ENCODE measurements at regions not wholly inside any gene's neighbourhood (a gene's known extent, or its start where the extent isn't known, plus 50 kb on each side); places are given as distances from the start of the nearest gene placed in this dataset.

GRCh38 chr22:48407256-48407955, 1420.3 kb downstream of the BRD1 start:
- no peaks in the 10 kb centered on the region for H3K4me1 ChIP-seq (ENCODE audit: insufficient read depth, low read length, poor library complexity, severe bottlenecking)
- no peaks in the 10 kb centered on the region for H4K20me1 ChIP-seq (ENCODE audit: insufficient read depth, low read length, poor library complexity, severe bottlenecking)
- H3K9me3 ChIP-seq (ENCODE audit: insufficient read depth, low read depth, low read length): no peaks in the 10 kb centered on the region; the same call in 1 of the 2 replicates
- no peaks in the 10 kb centered on the region for H3K27me3 ChIP-seq (ENCODE audit: insufficient read depth, low read length, poor library complexity, severe bottlenecking)
- no peaks in the 10 kb centered on the region for H3K9me2 ChIP-seq (replicated peaks; ENCODE audit: low read depth, low read length)
- no peak overlapping the region for H2AFZ ChIP-seq (ENCODE audit: low read length)
- H3K36me3 ChIP-seq (ENCODE audit: insufficient read depth, low read length): no peaks in the 10 kb centered on the region
- H3K4me3 ChIP-seq (ENCODE audit: low read length, poor library complexity, severe bottlenecking): no peak overlapping the region
- H3F3A ChIP-seq (ENCODE audit: low read depth): no peaks in the 10 kb centered on the region
- no peaks in the 10 kb centered on the region for H3K79me2 ChIP-seq (ENCODE audit: insufficient read depth, low read length)
- TF ChIP-seq CTCF (conservative IDR thresholded peaks at IDR 0.05; ENCODE audit: low read length) (no peak), EZH2phosphoT487 (IDR thresholded peaks at IDR 0.05; ENCODE audit: borderline replicate concordance) (no peak)
- H3K4me2 ChIP-seq (ENCODE audit: low read depth, low read length, poor library complexity, severe bottlenecking): no peak overlapping the region
- no peak overlapping the region for H3K9ac ChIP-seq (ENCODE audit: low read depth, low read length, poor library complexity, severe bottlenecking)

GRCh38 chr22:48406161-48406560, 1421.5 kb downstream of the BRD1 start:
- H3K79me2 ChIP-seq (ENCODE audit: insufficient read depth, low read length): no peaks in the 10 kb centered on the region
- H3K4me2 ChIP-seq (ENCODE audit: low read depth, low read length, poor library complexity, severe bottlenecking): no peak overlapping the region
- TF ChIP-seq EZH2phosphoT487 (IDR thresholded peaks at IDR 0.05; ENCODE audit: borderline replicate concordance) (no peak), CTCF (conservative IDR thresholded peaks at IDR 0.05; ENCODE audit: low read length) (no peak)
- no peaks in the 10 kb centered on the region for H3K4me1 ChIP-seq (ENCODE audit: insufficient read depth, low read length, poor library complexity, severe bottlenecking)
- no peaks in the 10 kb centered on the region for H4K20me1 ChIP-seq (ENCODE audit: insufficient read depth, low read length, poor library complexity, severe bottlenecking)
- no peak overlapping the region for H3K4me3 ChIP-seq (ENCODE audit: low read length, poor library complexity, severe bottlenecking)
- no peaks in the 10 kb centered on the region for H3K36me3 ChIP-seq (ENCODE audit: insufficient read depth, low read length)
- no peaks in the 10 kb centered on the region for H3K27me3 ChIP-seq (ENCODE audit: insufficient read depth, low read length, poor library complexity, severe bottlenecking)
- H3K9me3 ChIP-seq (ENCODE audit: insufficient read depth, low read depth, low read length): no peaks in the 10 kb centered on the region; the same call in 1 of the 2 replicates
- H2AFZ ChIP-seq (ENCODE audit: low read length): no peak overlapping the region
- H3K9me2 ChIP-seq (replicated peaks; ENCODE audit: low read depth, low read length): no peaks in the 10 kb centered on the region
- no peaks in the 10 kb centered on the region for H3F3A ChIP-seq (ENCODE audit: low read depth)
- no peak overlapping the region for H3K9ac ChIP-seq (ENCODE audit: low read depth, low read length, poor library complexity, severe bottlenecking)

DNA sequence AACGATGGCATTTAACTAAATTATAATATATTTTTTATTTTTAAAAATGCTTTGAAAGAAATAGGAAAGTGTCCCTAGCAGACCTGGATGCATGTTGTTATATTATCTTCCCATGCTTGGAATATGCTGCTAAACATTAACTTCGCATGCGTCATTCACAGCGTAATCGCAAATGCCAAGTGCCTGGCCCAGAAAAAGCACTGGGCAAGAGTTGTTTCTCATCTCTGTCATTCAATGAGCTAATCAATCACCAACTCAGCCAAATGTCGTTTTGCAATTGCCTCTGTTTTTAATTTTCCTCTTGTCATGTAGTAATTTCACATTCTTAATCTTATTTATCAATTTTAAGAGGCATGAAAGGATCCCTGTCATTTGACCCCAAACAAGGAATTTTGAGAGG, 1421.9 kb downstream of the BRD1 start:
- no peaks in the 10 kb centered on the region for H3K4me1 ChIP-seq (ENCODE audit: insufficient read depth, low read length, poor library complexity, severe bottlenecking)
- H3K9me2 ChIP-seq (replicated peaks; ENCODE audit: low read depth, low read length): no peaks in the 10 kb centered on the region
- H3K79me2 ChIP-seq (ENCODE audit: insufficient read depth, low read length): no peaks in the 10 kb centered on the region
- TF ChIP-seq CTCF (conservative IDR thresholded peaks at IDR 0.05; ENCODE audit: low read length) (no peak), EZH2phosphoT487 (IDR thresholded peaks at IDR 0.05; ENCODE audit: borderline replicate concordance) (no peak)
- H3K27me3 ChIP-seq (ENCODE audit: insufficient read depth, low read length, poor library complexity, severe bottlenecking): no peaks in the 10 kb centered on the region
- no peak overlapping the region for H2AFZ ChIP-seq (ENCODE audit: low read length)
- no peak overlapping the region for H3K4me3 ChIP-seq (ENCODE audit: low read length, poor library complexity, severe bottlenecking)
- H3K9ac ChIP-seq (ENCODE audit: low read depth, low read length, poor library complexity, severe bottlenecking): no peak overlapping the region
- no peaks in the 10 kb centered on the region for H4K20me1 ChIP-seq (ENCODE audit: insufficient read depth, low read length, poor library complexity, severe bottlenecking)
- no peaks in the 10 kb centered on the region; the same call in 1 of the 2 replicates for H3K9me3 ChIP-seq (ENCODE audit: insufficient read depth, low read depth, low read length)
- H3K36me3 ChIP-seq (ENCODE audit: insufficient read depth, low read length): no peaks in the 10 kb centered on the region
- no peaks in the 10 kb centered on the region for H3F3A ChIP-seq (ENCODE audit: low read depth)
- no peak overlapping the region for H3K4me2 ChIP-seq (ENCODE audit: low read depth, low read length, poor library complexity, severe bottlenecking)
